Esophagus squamous epithelium (tissue), 4 donors: ENCODE measurements at regions not wholly inside any gene's neighbourhood (a gene's known extent, or its start where the extent isn't known, plus 50 kb on each side); places are given as distances from the start of the nearest gene placed in this dataset.

Experiments used
- CTCF ChIP-seq, 6 experiments: fragments of 450-650 bp in 4 of 6; fragments of 200-600 bp in 2 of 6; sonication (generic) in 2 of 6; IDR thresholded peaks; one replicate each; pipeline ENCODE4 v1.5.1; 2016 to 2019; ENCODE audit warnings: antibody characterized with exemption in 6 of 6, mild to moderate bottlenecking in 4 of 6, moderate library complexity in 4 of 6
- POLR2A ChIP-seq, 4 donors: fragments of 450-650 bp; IDR thresholded peaks; one replicate each; pipeline ENCODE4 v1.6.1; 2017; ENCODE audit warnings: antibody characterized with exemption in 4 of 4, mild to moderate bottlenecking in 4 of 4, moderate library complexity in 3 of 4

DNA sequence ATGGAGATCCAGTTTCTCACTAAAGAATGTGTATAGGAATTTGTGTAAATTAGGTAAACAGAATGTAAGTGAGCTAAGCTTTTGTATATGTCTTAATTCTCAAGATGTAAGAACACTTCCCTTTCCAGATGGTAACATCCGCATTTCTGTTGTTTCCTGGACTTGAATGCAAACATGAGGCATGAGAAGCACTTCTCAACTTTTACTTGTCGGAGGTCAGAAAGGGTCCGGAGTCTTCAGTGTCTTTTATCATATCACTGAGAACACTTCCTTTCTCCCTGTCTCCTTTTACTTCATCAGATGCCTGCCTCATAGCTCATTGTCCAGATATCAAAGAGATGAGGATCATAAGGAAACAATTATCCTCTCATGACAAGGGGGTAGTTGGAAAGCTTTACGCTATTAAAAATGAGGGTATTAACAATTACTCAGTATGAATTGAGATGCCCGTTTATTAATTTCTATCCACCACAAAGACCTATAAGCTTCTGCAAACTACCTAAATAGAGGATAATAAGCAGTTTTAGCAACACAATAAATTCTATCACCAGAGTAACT lies 214.1 kb upstream of the FLRT2 start:
- TF ChIP-seq POLR2A (IDR thresholded peaks at IDR 0.05) (no peak), CTCF (IDR thresholded peaks at IDR 0.05) (no peak)
